ENCODE measurements at regions not wholly inside any gene's neighbourhood (a gene's known extent, or its start where the extent isn't known, plus 50 kb on each side); places are given as distances from the start of the nearest gene placed in this dataset.

- no peak for TF ChIP-seq ZNF274 (IDR thresholded peaks at IDR 0.05; ENCODE audit: low read depth, low read length)
- no peak for TF ChIP-seq YY1 (IDR thresholded peaks at IDR 0.05; ENCODE audit: insufficient read depth, insufficient read length)
Measured at GRCh38 chr12:124406043-124406442, 111.2 kb downstream of the RFLNA start.
